Liver (tissue), 3 donors: ENCODE measurements at regions not wholly inside any gene's neighbourhood (a gene's known extent, or its start where the extent isn't known, plus 50 kb on each side); places are given as distances from the start of the nearest gene placed in this dataset.

Source experiments
- HNF4A ChIP-seq, 2 donors: conservative IDR thresholded peaks; 2 replicates each; pipeline ENCODE4 v1.6.1; 2016; ENCODE audit warnings: antibody characterized with exemption in 2 of 2, mild to moderate bottlenecking in 2 of 2
- JUND ChIP-seq, 2 donors: IDR thresholded peaks; 2 replicates each; pipeline ENCODE4 v1.6.1; 2016; ENCODE audit warnings: antibody characterized with exemption in 2 of 2
- RAD21 ChIP-seq, 2 donors: IDR thresholded peaks; 2 replicates each; pipeline ENCODE4 v1.6.1; 2016; ENCODE audit warnings: antibody characterized with exemption in 2 of 2, mild to moderate bottlenecking in 2 of 2
- YY1 ChIP-seq: IDR thresholded peaks from 2 replicates; pipeline ENCODE4 v1.6.1; 2016; ENCODE audit warnings: antibody characterized with exemption, mild to moderate bottlenecking
- TF ChIP-seq, protein P1 (sequence below): fragments of 150-350 bp; IDR thresholded peaks from 2 replicates; pipeline ENCODE4 v1.5.1; 2017; ENCODE audit warnings: improper control_type of control experiment, low read depth, low read length; ENCODE audit not compliant: missing input control
- TF ChIP-seq, protein P2 (sequence below): IDR thresholded peaks from 2 replicates; pipeline ENCODE4 v1.6.1; 2016; ENCODE audit warnings: antibody characterized with exemption
- TF ChIP-seq, protein P3 (sequence below): IDR thresholded peaks from 2 replicates; pipeline ENCODE4 v1.6.1; 2016; ENCODE audit warnings: antibody characterized with exemption
- TF ChIP-seq, protein P4 (sequence below): IDR thresholded peaks from 2 replicates; pipeline ENCODE4 v1.6.1; 2016; ENCODE audit warnings: antibody characterized with exemption
- TF ChIP-seq, protein P5 (sequence below): IDR thresholded peaks from 2 replicates; pipeline ENCODE4 v1.6.1; 2016; ENCODE audit warnings: antibody characterized with exemption, mild to moderate bottlenecking
- donor health status: healthy.
- donor health status: healthy.

DNA sequence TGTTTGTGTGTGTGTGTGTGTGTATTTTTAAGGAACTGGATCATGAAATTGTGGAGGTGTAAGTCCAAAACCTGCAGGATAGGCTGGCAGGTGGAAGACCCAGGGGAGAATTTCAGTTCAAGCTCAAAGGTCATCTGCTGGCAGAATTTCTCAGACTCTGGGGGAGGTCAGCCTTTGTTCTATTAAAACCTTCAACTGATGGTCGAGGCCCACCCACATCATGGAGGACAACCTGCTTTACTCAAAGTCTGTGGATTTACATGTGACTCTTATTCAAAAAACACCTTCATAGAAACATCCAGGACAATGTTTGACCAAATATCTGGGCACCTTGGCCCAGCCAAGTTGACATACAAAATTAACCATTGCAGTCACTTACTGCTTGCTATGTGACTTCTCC is 157.2 kb downstream of the EDEM1 start:
- TF ChIP-seq YY1: no peak
- TF ChIP-seq, protein P1, sequence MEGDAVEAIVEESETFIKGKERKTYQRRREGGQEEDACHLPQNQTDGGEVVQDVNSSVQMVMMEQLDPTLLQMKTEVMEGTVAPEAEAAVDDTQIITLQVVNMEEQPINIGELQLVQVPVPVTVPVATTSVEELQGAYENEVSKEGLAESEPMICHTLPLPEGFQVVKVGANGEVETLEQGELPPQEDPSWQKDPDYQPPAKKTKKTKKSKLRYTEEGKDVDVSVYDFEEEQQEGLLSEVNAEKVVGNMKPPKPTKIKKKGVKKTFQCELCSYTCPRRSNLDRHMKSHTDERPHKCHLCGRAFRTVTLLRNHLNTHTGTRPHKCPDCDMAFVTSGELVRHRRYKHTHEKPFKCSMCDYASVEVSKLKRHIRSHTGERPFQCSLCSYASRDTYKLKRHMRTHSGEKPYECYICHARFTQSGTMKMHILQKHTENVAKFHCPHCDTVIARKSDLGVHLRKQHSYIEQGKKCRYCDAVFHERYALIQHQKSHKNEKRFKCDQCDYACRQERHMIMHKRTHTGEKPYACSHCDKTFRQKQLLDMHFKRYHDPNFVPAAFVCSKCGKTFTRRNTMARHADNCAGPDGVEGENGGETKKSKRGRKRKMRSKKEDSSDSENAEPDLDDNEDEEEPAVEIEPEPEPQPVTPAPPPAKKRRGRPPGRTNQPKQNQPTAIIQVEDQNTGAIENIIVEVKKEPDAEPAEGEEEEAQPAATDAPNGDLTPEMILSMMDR: no peak
- no peak for TF ChIP-seq JUND (IDR thresholded peaks at IDR 0.05)
- no peak for TF ChIP-seq RAD21 (IDR thresholded peaks at IDR 0.05)
- TF ChIP-seq, protein P2, sequence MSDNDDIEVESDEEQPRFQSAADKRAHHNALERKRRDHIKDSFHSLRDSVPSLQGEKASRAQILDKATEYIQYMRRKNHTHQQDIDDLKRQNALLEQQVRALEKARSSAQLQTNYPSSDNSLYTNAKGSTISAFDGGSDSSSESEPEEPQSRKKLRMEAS: no peak
- TF ChIP-seq, protein P3, sequence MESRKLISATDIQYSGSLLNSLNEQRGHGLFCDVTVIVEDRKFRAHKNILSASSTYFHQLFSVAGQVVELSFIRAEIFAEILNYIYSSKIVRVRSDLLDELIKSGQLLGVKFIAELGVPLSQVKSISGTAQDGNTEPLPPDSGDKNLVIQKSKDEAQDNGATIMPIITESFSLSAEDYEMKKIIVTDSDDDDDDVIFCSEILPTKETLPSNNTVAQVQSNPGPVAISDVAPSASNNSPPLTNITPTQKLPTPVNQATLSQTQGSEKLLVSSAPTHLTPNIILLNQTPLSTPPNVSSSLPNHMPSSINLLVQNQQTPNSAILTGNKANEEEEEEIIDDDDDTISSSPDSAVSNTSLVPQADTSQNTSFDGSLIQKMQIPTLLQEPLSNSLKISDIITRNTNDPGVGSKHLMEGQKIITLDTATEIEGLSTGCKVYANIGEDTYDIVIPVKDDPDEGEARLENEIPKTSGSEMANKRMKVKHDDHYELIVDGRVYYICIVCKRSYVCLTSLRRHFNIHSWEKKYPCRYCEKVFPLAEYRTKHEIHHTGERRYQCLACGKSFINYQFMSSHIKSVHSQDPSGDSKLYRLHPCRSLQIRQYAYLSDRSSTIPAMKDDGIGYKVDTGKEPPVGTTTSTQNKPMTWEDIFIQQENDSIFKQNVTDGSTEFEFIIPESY: no peak
- TF ChIP-seq, protein P4, sequence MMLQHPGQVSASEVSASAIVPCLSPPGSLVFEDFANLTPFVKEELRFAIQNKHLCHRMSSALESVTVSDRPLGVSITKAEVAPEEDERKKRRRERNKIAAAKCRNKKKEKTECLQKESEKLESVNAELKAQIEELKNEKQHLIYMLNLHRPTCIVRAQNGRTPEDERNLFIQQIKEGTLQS: no peak
- TF ChIP-seq, protein P5, sequence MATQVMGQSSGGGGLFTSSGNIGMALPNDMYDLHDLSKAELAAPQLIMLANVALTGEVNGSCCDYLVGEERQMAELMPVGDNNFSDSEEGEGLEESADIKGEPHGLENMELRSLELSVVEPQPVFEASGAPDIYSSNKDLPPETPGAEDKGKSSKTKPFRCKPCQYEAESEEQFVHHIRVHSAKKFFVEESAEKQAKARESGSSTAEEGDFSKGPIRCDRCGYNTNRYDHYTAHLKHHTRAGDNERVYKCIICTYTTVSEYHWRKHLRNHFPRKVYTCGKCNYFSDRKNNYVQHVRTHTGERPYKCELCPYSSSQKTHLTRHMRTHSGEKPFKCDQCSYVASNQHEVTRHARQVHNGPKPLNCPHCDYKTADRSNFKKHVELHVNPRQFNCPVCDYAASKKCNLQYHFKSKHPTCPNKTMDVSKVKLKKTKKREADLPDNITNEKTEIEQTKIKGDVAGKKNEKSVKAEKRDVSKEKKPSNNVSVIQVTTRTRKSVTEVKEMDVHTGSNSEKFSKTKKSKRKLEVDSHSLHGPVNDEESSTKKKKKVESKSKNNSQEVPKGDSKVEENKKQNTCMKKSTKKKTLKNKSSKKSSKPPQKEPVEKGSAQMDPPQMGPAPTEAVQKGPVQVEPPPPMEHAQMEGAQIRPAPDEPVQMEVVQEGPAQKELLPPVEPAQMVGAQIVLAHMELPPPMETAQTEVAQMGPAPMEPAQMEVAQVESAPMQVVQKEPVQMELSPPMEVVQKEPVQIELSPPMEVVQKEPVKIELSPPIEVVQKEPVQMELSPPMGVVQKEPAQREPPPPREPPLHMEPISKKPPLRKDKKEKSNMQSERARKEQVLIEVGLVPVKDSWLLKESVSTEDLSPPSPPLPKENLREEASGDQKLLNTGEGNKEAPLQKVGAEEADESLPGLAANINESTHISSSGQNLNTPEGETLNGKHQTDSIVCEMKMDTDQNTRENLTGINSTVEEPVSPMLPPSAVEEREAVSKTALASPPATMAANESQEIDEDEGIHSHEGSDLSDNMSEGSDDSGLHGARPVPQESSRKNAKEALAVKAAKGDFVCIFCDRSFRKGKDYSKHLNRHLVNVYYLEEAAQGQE: no peak
- no peak for TF ChIP-seq HNF4A (conservative IDR thresholded peaks at IDR 0.05)
